ENCODE measurements at regions not wholly inside any gene's neighbourhood (a gene's known extent, or its start where the extent isn't known, plus 50 kb on each side); places are given as distances from the start of the nearest gene placed in this dataset.

DNA sequence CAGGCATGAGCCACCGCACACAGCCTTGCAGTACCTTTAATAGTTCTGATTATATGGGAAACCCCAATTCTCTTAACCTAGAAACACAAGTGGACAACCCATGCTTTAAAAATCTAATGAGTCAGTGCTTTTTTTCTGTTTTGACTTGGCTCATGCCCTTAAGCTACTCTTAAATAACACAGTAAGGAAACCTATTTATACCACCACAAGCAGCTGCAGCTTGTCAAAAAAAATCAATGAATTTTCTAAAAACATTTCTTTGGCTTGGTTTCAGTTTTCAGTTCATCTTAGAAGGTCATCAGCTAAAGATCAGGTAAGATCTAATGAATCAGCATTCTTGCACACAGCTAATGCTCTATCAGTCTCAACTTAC, 124.1 kb upstream of the DST start (continued):
- TF ChIP-seq, protein P1, sequence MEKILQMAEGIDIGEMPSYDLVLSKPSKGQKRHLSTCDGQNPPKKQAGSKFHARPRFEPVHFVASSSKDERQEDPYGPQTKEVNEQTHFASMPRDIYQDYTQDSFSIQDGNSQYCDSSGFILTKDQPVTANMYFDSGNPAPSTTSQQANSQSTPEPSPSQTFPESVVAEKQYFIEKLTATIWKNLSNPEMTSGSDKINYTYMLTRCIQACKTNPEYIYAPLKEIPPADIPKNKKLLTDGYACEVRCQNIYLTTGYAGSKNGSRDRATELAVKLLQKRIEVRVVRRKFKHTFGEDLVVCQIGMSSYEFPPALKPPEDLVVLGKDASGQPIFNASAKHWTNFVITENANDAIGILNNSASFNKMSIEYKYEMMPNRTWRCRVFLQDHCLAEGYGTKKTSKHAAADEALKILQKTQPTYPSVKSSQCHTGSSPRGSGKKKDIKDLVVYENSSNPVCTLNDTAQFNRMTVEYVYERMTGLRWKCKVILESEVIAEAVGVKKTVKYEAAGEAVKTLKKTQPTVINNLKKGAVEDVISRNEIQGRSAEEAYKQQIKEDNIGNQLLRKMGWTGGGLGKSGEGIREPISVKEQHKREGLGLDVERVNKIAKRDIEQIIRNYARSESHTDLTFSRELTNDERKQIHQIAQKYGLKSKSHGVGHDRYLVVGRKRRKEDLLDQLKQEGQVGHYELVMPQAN (conservative IDR thresholded peaks at IDR 0.05), result peak; percentile 61
- TF ChIP-seq RELA (IDR thresholded peaks at IDR 0.05; ENCODE audit: borderline replicate concordance, partially characterized antibody) (no peak), PAX8 (IDR thresholded peaks at IDR 0.05) (no peak), ZZZ3 (IDR thresholded peaks at IDR 0.05; ENCODE audit: control insufficient read depth, insufficient read length, low read depth) (no peak), EED (IDR thresholded peaks at IDR 0.05; ENCODE audit: low read depth) (peak; percentile 79), JUND (IDR thresholded peaks at IDR 0.05; ENCODE audit: low read depth, low read length) (no peak), MXI1 (IDR thresholded peaks at IDR 0.05; ENCODE audit: low read depth, low read length) (no peak), NFYB (IDR thresholded peaks at IDR 0.05; ENCODE audit: insufficient read depth, low read depth, low read length) (no peak), TCF7 (IDR thresholded peaks at IDR 0.05; ENCODE audit: borderline replicate concordance) (0 out of 2 replicates have a peak, but pooled peaks have one; percentile 18), MYB (IDR thresholded peaks at IDR 0.05; ENCODE audit: borderline replicate concordance, low read depth, low read length) (no peak), TBL1XR1 (IDR thresholded peaks at IDR 0.05; ENCODE audit: low read depth, low read length) (peak; percentile 77)
- TF ChIP-seq, protein P2, sequence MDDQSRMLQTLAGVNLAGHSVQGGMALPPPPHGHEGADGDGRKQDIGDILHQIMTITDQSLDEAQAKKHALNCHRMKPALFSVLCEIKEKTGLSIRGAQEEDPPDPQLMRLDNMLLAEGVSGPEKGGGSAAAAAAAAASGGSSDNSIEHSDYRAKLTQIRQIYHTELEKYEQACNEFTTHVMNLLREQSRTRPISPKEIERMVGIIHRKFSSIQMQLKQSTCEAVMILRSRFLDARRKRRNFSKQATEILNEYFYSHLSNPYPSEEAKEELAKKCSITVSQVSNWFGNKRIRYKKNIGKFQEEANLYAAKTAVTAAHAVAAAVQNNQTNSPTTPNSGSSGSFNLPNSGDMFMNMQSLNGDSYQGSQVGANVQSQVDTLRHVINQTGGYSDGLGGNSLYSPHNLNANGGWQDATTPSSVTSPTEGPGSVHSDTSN (IDR thresholded peaks at IDR 0.05; ENCODE audit: insufficient replicate concordance, low read depth, low read length), result peak; percentile 45
- TF ChIP-seq, protein P3, sequence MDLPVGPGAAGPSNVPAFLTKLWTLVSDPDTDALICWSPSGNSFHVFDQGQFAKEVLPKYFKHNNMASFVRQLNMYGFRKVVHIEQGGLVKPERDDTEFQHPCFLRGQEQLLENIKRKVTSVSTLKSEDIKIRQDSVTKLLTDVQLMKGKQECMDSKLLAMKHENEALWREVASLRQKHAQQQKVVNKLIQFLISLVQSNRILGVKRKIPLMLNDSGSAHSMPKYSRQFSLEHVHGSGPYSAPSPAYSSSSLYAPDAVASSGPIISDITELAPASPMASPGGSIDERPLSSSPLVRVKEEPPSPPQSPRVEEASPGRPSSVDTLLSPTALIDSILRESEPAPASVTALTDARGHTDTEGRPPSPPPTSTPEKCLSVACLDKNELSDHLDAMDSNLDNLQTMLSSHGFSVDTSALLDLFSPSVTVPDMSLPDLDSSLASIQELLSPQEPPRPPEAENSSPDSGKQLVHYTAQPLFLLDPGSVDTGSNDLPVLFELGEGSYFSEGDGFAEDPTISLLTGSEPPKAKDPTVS (IDR thresholded peaks at IDR 0.05; ENCODE audit: low read depth, low read length), result no peak
- TF ChIP-seq, protein P4, sequence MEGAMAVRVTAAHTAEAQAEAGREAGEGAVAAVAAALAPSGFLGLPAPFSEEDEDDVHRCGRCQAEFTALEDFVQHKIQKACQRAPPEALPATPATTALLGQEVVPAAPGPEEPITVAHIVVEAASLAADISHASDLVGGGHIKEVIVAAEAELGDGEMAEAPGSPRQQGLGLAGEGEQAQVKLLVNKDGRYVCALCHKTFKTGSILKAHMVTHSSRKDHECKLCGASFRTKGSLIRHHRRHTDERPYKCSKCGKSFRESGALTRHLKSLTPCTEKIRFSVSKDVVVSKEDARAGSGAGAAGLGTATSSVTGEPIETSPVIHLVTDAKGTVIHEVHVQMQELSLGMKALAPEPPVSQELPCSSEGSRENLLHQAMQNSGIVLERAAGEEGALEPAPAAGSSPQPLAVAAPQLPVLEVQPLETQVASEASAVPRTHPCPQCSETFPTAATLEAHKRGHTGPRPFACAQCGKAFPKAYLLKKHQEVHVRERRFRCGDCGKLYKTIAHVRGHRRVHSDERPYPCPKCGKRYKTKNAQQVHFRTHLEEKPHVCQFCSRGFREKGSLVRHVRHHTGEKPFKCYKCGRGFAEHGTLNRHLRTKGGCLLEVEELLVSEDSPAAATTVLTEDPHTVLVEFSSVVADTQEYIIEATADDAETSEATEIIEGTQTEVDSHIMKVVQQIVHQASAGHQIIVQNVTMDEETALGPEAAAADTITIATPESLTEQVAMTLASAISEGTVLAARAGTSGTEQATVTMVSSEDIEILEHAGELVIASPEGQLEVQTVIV (IDR thresholded peaks at IDR 0.05; ENCODE audit: borderline replicate concordance, partially characterized antibody), result no peak
- TF ChIP-seq, protein P5, sequence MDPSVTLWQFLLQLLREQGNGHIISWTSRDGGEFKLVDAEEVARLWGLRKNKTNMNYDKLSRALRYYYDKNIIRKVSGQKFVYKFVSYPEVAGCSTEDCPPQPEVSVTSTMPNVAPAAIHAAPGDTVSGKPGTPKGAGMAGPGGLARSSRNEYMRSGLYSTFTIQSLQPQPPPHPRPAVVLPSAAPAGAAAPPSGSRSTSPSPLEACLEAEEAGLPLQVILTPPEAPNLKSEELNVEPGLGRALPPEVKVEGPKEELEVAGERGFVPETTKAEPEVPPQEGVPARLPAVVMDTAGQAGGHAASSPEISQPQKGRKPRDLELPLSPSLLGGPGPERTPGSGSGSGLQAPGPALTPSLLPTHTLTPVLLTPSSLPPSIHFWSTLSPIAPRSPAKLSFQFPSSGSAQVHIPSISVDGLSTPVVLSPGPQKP (IDR thresholded peaks at IDR 0.05; ENCODE audit: low read depth, low read length), result no peak
- TF ChIP-seq, protein P6, sequence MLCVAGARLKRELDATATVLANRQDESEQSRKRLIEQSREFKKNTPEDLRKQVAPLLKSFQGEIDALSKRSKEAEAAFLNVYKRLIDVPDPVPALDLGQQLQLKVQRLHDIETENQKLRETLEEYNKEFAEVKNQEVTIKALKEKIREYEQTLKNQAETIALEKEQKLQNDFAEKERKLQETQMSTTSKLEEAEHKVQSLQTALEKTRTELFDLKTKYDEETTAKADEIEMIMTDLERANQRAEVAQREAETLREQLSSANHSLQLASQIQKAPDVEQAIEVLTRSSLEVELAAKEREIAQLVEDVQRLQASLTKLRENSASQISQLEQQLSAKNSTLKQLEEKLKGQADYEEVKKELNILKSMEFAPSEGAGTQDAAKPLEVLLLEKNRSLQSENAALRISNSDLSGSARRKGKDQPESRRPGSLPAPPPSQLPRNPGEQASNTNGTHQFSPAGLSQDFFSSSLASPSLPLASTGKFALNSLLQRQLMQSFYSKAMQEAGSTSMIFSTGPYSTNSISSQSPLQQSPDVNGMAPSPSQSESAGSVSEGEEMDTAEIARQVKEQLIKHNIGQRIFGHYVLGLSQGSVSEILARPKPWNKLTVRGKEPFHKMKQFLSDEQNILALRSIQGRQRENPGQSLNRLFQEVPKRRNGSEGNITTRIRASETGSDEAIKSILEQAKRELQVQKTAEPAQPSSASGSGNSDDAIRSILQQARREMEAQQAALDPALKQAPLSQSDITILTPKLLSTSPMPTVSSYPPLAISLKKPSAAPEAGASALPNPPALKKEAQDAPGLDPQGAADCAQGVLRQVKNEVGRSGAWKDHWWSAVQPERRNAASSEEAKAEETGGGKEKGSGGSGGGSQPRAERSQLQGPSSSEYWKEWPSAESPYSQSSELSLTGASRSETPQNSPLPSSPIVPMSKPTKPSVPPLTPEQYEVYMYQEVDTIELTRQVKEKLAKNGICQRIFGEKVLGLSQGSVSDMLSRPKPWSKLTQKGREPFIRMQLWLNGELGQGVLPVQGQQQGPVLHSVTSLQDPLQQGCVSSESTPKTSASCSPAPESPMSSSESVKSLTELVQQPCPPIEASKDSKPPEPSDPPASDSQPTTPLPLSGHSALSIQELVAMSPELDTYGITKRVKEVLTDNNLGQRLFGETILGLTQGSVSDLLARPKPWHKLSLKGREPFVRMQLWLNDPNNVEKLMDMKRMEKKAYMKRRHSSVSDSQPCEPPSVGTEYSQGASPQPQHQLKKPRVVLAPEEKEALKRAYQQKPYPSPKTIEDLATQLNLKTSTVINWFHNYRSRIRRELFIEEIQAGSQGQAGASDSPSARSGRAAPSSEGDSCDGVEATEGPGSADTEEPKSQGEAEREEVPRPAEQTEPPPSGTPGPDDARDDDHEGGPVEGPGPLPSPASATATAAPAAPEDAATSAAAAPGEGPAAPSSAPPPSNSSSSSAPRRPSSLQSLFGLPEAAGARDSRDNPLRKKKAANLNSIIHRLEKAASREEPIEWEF (IDR thresholded peaks at IDR 0.05; ENCODE audit: insufficient replicate concordance, low read depth, low read length), result peak; percentile 87
